GM12875 (cell line): ENCODE measurements at regions not wholly inside any gene's neighbourhood (a gene's known extent, or its start where the extent isn't known, plus 50 kb on each side); places are given as distances from the start of the nearest gene placed in this dataset.

Experiments
- H3K4me3 ChIP-seq: one replicate; pipeline ENCODE4 v1.5.1; 2011; ENCODE audit warnings: low read depth, low read length, control low read depth
- TF ChIP-seq, protein P1 (sequence below): IDR thresholded peaks from 2 replicates; pipeline ENCODE4 v1.5.1; 2011; ENCODE audit warnings: low read depth, mild to moderate bottlenecking, control low read depth, inconsistent platforms, low read length, moderate library complexity, borderline replicate concordance; ENCODE audit not compliant: insufficient read depth

GRCh38 chr13:89011615-89012014 lies 1340.4 kb downstream of the SLITRK5 start:
- H3K4me3 ChIP-seq: no peak overlapping the region
- TF ChIP-seq, protein P1, sequence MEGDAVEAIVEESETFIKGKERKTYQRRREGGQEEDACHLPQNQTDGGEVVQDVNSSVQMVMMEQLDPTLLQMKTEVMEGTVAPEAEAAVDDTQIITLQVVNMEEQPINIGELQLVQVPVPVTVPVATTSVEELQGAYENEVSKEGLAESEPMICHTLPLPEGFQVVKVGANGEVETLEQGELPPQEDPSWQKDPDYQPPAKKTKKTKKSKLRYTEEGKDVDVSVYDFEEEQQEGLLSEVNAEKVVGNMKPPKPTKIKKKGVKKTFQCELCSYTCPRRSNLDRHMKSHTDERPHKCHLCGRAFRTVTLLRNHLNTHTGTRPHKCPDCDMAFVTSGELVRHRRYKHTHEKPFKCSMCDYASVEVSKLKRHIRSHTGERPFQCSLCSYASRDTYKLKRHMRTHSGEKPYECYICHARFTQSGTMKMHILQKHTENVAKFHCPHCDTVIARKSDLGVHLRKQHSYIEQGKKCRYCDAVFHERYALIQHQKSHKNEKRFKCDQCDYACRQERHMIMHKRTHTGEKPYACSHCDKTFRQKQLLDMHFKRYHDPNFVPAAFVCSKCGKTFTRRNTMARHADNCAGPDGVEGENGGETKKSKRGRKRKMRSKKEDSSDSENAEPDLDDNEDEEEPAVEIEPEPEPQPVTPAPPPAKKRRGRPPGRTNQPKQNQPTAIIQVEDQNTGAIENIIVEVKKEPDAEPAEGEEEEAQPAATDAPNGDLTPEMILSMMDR: no peak

- H3K4me3 ChIP-seq: no peak overlapping the region
These were observed 1356.6 kb downstream of the SLITRK5 start for GRCh38 chr13:89027694-89028306.

DNA sequence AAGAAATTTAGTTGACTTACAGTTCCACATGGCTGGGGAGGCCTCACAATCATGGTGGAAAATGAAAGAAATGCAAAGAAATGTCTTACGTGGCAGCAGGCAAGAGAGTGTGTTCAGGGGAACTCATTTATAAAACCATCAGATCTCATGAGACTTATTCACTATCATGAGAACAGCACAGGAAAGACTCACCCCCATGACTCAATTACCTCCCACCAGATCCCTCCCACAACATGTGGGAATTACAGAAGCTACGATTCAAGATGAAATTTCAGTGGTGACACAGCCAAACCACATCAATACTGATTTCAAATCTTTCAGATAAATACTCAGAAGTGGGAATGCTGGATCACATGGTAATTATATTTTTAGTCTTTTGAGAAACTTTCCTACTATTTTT lies 1357.9 kb downstream of the SLITRK5 start:
- no peak overlapping the region for H3K4me3 ChIP-seq
- TF ChIP-seq, protein P1: no peak

More at GRCh38 chr13:89027694-89028306, 1356.6 kb downstream of the SLITRK5 start:
- TF ChIP-seq, protein P1: no peak

DNA sequence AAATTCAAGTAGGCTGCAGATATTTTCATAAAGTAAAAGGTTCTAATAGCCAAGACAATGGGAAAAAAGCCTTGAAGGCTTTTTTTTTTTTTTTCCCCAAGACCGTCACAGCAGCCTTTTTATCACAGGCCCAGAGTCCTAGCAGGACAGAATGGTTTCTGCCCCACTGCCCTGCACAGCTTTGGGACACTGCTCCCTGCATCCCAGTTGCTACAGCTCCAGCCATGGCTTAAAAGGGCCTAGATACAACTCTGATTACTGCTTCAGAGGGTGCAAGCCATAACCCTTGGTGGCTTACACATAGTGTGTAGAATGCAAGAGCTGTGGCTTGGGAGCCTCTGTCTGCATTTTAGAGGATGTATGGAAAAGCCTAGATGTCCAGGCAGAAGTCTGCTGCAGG lies 1362.8 kb downstream of the SLITRK5 start:
- H3K4me3 ChIP-seq: no peak overlapping the region
- TF ChIP-seq, protein P1: no peak

DNA sequence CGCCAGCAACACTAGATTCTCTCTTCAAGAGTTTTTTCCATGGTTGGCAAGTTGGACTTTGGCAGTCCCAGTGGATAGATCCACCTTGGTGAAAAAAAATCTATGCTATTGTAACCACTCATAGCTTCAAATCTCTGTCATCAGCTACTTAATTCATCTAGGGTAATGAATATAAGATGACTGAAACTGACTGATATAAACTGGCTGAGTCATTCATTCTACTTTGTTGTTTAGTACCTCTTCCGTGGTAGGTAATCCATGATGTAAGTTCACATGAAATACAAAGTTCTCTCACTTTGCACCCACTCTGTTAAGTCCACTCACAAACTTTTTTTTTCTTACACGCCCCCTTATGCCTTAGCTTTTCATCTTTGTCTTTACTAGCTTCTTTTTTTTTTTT lies 1381.5 kb downstream of the SLITRK5 start:
- TF ChIP-seq, protein P1: no peak
- H3K4me3 ChIP-seq: no peak overlapping the region

- TF ChIP-seq, protein P1: no peak
- no peak overlapping the region for H3K4me3 ChIP-seq
These were observed 1382.2 kb downstream of the SLITRK5 start for GRCh38 chr13:89053418-89053817.

GRCh38 chr13:89057274-89057673 lies 1386.1 kb downstream of the SLITRK5 start:
- TF ChIP-seq, protein P1: no peak
- H3K4me3 ChIP-seq: no peak overlapping the region
